SK-N-SH (cell line): ENCODE measurements at regions not wholly inside any gene's neighbourhood (a gene's known extent, or its start where the extent isn't known, plus 50 kb on each side); places are given as distances from the start of the nearest gene placed in this dataset.

Source experiments
- CTCF ChIA-PET: fragments of 300-600, 350-600 bp; formaldehyde crosslinking; extraction: SDS; loops from one replicate; lab custom pipeline; 2021; lab: Yijun Ruan, JAX
- POLR2A ChIA-PET: fragments of 350-600 bp; sonication (Branson Sonifier 250); formaldehyde crosslinking; extraction: SDS; loops from one replicate; lab custom pipeline; 2020; ENCODE audit warnings: antibody characterized with exemption, inconsistent platforms; lab: Yijun Ruan, JAX
- DNase-seq: peaks from one replicate; pipeline ENCODE4 v3.0.0; 2012
- H2AFZ ChIP-seq: fragments of 200-600 bp; sonication (generic); 2 replicates; pipeline ENCODE4 v1.8.1; 2016; ENCODE audit warnings: antibody characterized with exemption, mild to moderate bottlenecking, low read depth
- H3F3A ChIP-seq: fragments of 200-600 bp; sonication (generic); replicated peaks from 2 replicates; pipeline ENCODE3; 2016; ENCODE audit warnings: antibody characterized with exemption, mild to moderate bottlenecking; ENCODE audit not compliant: insufficient read depth
- H3K27ac ChIP-seq, 2 experiments: fragments of 200-500 bp in 1 of 2; fragments of 200-600 bp in 1 of 2; sonication (Bioruptor generic) in 1 of 2; sonication (generic), shearing (Covaris generic) in 1 of 2; 2 replicates each; pipeline versions ENCODE4 v1.5.1 to v1.6.1; 2014 to 2016; ENCODE audit warnings: low read depth in 2 of 2, inconsistent platforms in 1 of 2, low read length in 1 of 2, mild to moderate bottlenecking in 1 of 2, mixed read lengths in 1 of 2
- H3K27me3 ChIP-seq: fragments of 200-600 bp; sonication (generic), shearing (Covaris generic); 2 replicates; pipeline ENCODE4 v1.6.1; 2016; ENCODE audit warnings: mixed run types; ENCODE audit not compliant: insufficient read depth
- H3K36me3 ChIP-seq, 2 experiments: fragments of 200-500 bp in 1 of 2; fragments of 200-600 bp in 1 of 2; sonication (Bioruptor generic) in 1 of 2; sonication (generic) in 1 of 2; replicated peaks in 1 of 2; 2 replicates each; pipeline versions ENCODE3 to v1.5.1; 2014 to 2016; ENCODE audit warnings: low read length in 1 of 2, mild to moderate bottlenecking in 1 of 2; ENCODE audit not compliant: insufficient read depth in 2 of 2, control insufficient read depth in 1 of 2
- H3K4me1 ChIP-seq, 2 experiments: fragments of 200-500 bp in 1 of 2; fragments of 200-600 bp in 1 of 2; sonication (Bioruptor generic) in 1 of 2; sonication (generic), shearing (Covaris generic) in 1 of 2; 2 replicates each; pipeline versions ENCODE4 v1.5.1 to v1.6.1; 2014 to 2016; ENCODE audit warnings: low read depth in 1 of 2, low read length in 1 of 2, mixed run types in 1 of 2; ENCODE audit not compliant: insufficient read depth in 2 of 2, control insufficient read depth in 1 of 2
- H3K4me2 ChIP-seq: fragments of 200-600 bp; sonication (generic), shearing (Covaris generic); 2 replicates; pipeline ENCODE4 v1.6.1; 2017; ENCODE audit warnings: mixed run types
- H3K4me3 ChIP-seq, 2 experiments: fragments of 200-500 bp in 1 of 2; fragments of 200-600 bp in 1 of 2; sonication (Bioruptor generic) in 1 of 2; sonication (generic), shearing (Covaris generic) in 1 of 2; 2 replicates each; pipeline versions ENCODE4 v1.5.1 to v1.8.1; 2014 to 2016; ENCODE audit warnings: low read depth in 2 of 2, inconsistent platforms in 1 of 2, low read length in 1 of 2, mild to moderate bottlenecking in 1 of 2, mixed read lengths in 1 of 2, moderate library complexity in 1 of 2
- H3K79me2 ChIP-seq: fragments of 200-600 bp; sonication (generic); 2 replicates; pipeline ENCODE4 v1.8.1; 2017; ENCODE audit warnings: mild to moderate bottlenecking; ENCODE audit not compliant: insufficient read depth
- H3K9ac ChIP-seq: fragments of 200-600 bp; sonication (generic); 2 replicates; pipeline ENCODE4 v1.6.1; 2017; ENCODE audit warnings: mixed run types
- H3K9me2 ChIP-seq: fragments of 200-600 bp; sonication (generic); 2 replicates; pipeline ENCODE4 v1.6.1; 2017; ENCODE audit warnings: mixed run types
- H3K9me3 ChIP-seq: fragments of 200-600 bp; sonication (generic); 2 replicates; pipeline ENCODE4 v1.6.1; 2017; ENCODE audit warnings: mixed run types, mild to moderate bottlenecking, moderate library complexity
- H4K20me1 ChIP-seq: fragments of 200-600 bp; sonication (generic); 2 replicates; pipeline ENCODE4 v1.6.1; 2017; ENCODE audit warnings: mild to moderate bottlenecking, mixed run types; ENCODE audit not compliant: insufficient read depth
- CHD2 ChIP-seq: fragments of 150-350 bp; IDR thresholded peaks from 2 replicates; pipeline ENCODE4 v1.6.1; 2018; ENCODE audit warnings: low read length; ENCODE audit not compliant: partially characterized antibody
- EZH2phosphoT487 ChIP-seq: fragments of 200-600 bp; sonication (generic); IDR thresholded peaks from 2 replicates; pipeline ENCODE4 v1.6.1; 2017; ENCODE audit warnings: low read depth, mixed run types, mild to moderate bottlenecking, antibody characterized with exemption, moderate library complexity, borderline replicate concordance
- FOXJ3 ChIP-seq: sonication (generic); formaldehyde crosslinking; IDR thresholded peaks from 2 replicates; pipeline ENCODE4 v1.5.1; 2020; ENCODE audit warnings: mild to moderate bottlenecking, missing genetic modification reagents
- FOXM1 ChIP-seq: IDR thresholded peaks from 2 replicates; pipeline ENCODE4 v1.4.0; 2012; ENCODE audit warnings: low read depth, mild to moderate bottlenecking
- GABPA ChIP-seq: IDR thresholded peaks from 2 replicates; pipeline ENCODE4 v1.4.0; 2012; ENCODE audit warnings: low read depth, mild to moderate bottlenecking
- GATA2 ChIP-seq: sonication (generic); formaldehyde crosslinking; IDR thresholded peaks from 2 replicates; pipeline ENCODE4 v1.5.0; 2020; ENCODE audit warnings: mild to moderate bottlenecking, missing genetic modification reagents
- MXI1 ChIP-seq: IDR thresholded peaks from 2 replicates; pipeline ENCODE4 v1.6.1; 2012; ENCODE audit warnings: mild to moderate bottlenecking, low read depth, low read length, improper control_type of control experiment
- NFIC ChIP-seq: IDR thresholded peaks from 2 replicates; pipeline ENCODE4 v1.4.0; 2012; ENCODE audit warnings: borderline replicate concordance
- RAD21 ChIP-seq: IDR thresholded peaks from 2 replicates; pipeline ENCODE4 v1.6.1; 2012; ENCODE audit warnings: mild to moderate bottlenecking, low read length
- RFX5 ChIP-seq: IDR thresholded peaks from 2 replicates; pipeline ENCODE4 v1.6.1; 2012; ENCODE audit warnings: mild to moderate bottlenecking, improper control_type of control experiment, low read length
- SIN3A ChIP-seq: IDR thresholded peaks from 2 replicates; pipeline ENCODE4 v1.6.1; 2012; ENCODE audit warnings: low read depth, mild to moderate bottlenecking, low read length, moderate library complexity, borderline replicate concordance
- SMC3 ChIP-seq: IDR thresholded peaks from 2 replicates; pipeline ENCODE4 v1.6.1; 2012; ENCODE audit warnings: low read depth, low read length, improper control_type of control experiment
- TAF1 ChIP-seq: IDR thresholded peaks from 2 replicates; pipeline ENCODE4 v1.6.1; 2012; ENCODE audit warnings: low read depth, mild to moderate bottlenecking, low read length, moderate library complexity, borderline replicate concordance
- TEAD4 ChIP-seq: IDR thresholded peaks from 2 replicates; pipeline ENCODE4 v1.4.0; 2012; ENCODE audit warnings: mild to moderate bottlenecking, borderline replicate concordance; ENCODE audit not compliant: insufficient read depth
- YY1 ChIP-seq: IDR thresholded peaks from 2 replicates; pipeline ENCODE4 v1.4.0; 2012; ENCODE audit warnings: low read depth, mild to moderate bottlenecking
- WGBS: methylation state at CpG from one replicate; pipeline ENCODE4 v1.1.6; 2017; ENCODE audit warnings: low lambda C conversion rate; 5-methylcytosine and 5-hydroxymethylcytosine counted together
- TF ChIP-seq, protein P1 (sequence below): IDR thresholded peaks from 2 replicates; pipeline ENCODE4 v1.4.0; 2012; ENCODE audit warnings: low read depth, borderline replicate concordance
- TF ChIP-seq, protein P2 (sequence below): IDR thresholded peaks from 2 replicates; pipeline ENCODE4; 2012
- TF ChIP-seq, protein P3 (sequence below): fragments of 200-600 bp; sonication (generic); IDR thresholded peaks from 2 replicates; pipeline ENCODE4 v1.6.1; 2017; ENCODE audit warnings: antibody characterized with exemption, mild to moderate bottlenecking, moderate library complexity

DNA sequence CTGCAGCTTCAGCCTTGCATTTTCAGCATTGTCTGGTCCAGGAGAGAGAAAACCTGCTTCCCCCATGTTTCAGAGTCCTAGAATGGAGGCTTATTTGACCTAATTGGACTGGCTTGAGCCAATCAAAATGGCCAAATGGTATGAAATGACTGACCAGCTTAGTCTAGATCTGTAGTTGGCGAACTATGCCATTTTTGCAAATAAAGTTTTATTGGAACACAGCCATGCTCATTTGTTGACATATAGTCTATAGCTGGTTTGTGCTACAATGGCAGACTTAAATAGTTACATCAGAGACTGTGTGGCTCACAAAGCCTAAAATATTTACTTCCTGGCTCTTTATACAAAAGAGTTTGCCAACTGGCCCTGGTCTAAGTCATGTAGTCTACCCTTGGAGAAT lies 180.8 kb downstream of the HS3ST3B1 start:
- Histone ChIP-seq H3K9me3 (no peaks in the 10 kb centered on the region), H3K9ac (no peak overlapping the region), H3K4me3 (no peak overlapping the region), H3K27me3 (peaks cover 4% of the 10 kb centered on the region; the same call in 1 of the 2 replicates), H3K36me3 (no peaks in the 10 kb centered on the region), H3K9me2 (no peaks in the 10 kb centered on the region), H3K27ac (no peak overlapping the region), H3K79me2 (no peaks in the 10 kb centered on the region), H3K4me2 (no peak overlapping the region), H3F3A (no peaks in the 10 kb centered on the region), H3K4me1 (no peaks in the 10 kb centered on the region), H2AFZ (no peak overlapping the region), H4K20me1 (no peaks in the 10 kb centered on the region)
- no peak for DNase-seq
- ChIA-PET POLR2A (no interaction called here), CTCF (no interaction called here)
- 14% methylated on average over 1 of the region's 1 CpG for WGBS
- TF ChIP-seq, protein P1, sequence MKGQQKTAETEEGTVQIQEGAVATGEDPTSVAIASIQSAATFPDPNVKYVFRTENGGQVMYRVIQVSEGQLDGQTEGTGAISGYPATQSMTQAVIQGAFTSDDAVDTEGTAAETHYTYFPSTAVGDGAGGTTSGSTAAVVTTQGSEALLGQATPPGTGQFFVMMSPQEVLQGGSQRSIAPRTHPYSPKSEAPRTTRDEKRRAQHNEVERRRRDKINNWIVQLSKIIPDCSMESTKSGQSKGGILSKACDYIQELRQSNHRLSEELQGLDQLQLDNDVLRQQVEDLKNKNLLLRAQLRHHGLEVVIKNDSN: no peak
- TF ChIP-seq NFIC: no peak
- TF ChIP-seq RAD21: no peak
- TF ChIP-seq, protein P2, sequence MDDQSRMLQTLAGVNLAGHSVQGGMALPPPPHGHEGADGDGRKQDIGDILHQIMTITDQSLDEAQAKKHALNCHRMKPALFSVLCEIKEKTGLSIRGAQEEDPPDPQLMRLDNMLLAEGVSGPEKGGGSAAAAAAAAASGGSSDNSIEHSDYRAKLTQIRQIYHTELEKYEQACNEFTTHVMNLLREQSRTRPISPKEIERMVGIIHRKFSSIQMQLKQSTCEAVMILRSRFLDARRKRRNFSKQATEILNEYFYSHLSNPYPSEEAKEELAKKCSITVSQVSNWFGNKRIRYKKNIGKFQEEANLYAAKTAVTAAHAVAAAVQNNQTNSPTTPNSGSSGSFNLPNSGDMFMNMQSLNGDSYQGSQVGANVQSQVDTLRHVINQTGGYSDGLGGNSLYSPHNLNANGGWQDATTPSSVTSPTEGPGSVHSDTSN: no peak
- no peak for TF ChIP-seq GATA2

DNA sequence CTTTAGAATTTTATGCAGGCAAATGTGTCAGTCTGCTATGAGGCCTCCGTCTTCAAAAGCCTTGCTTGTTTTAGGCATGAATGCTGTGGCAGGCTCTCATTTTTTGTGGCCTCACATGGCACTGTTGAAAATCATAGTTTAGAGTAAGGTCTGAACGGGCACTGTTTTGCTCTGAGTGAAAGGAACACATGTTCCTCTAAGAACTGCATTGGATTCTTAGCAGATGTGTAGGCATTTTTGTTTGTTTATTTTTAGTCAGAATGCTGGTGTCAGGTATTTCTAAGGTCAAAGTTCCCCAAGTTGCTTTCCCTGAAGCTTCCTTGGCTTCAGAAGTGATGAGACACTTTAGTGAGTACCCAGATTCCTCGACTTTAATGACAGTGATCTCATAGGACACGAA lies 173.7 kb downstream of the HS3ST3B1 start:
- 6% methylated on average over 4 of the region's 4 CpGs for WGBS
- Histone ChIP-seq H3K4me2 (no peak overlapping the region), H3F3A (no peaks in the 10 kb centered on the region), H3K9me2 (no peaks in the 10 kb centered on the region), H3K36me3 (no peaks in the 10 kb centered on the region), H3K27ac (no peak overlapping the region), H3K9me3 (no peaks in the 10 kb centered on the region), H3K27me3 (peaks cover 4% of the 10 kb centered on the region; the same call in 1 of the 2 replicates), H3K4me3 (no peak overlapping the region), H3K9ac (no peak overlapping the region), H3K79me2 (no peaks in the 10 kb centered on the region), H4K20me1 (no peaks in the 10 kb centered on the region), H3K4me1 (no peaks in the 10 kb centered on the region), H2AFZ (no peak overlapping the region)
- POLR2A ChIA-PET: no interaction called here
- DNase-seq: no peak
- CTCF ChIA-PET: no interaction called here
- TF ChIP-seq RFX5 (no peak), MXI1 (no peak), EZH2phosphoT487 (no peak), SIN3A (no peak)

DNA sequence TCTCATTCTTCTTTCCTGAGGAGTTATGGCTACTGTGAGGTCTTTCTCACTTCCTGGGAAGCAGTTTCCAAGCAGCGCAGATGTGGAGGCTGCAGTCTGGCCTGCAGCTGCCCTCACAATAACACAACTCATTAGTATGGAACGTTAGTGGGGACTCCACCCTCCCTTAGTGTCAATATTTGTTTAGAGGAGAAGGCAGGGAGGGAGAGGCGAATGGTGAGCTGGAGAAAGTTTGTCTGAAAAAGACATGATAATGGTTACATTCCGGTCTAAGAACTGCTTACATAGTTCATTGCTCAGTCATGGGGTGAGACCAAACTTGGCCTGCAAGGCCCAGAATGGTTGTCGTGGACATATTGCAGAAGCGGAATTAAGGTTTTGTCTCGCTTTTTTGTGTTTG lies 170.2 kb downstream of the HS3ST3B1 start:
- H3K4me2 ChIP-seq: no peak overlapping the region
- ChIA-PET CTCF (no interaction called here), POLR2A (no interaction called here)
- 2% methylated on average over 7 of the region's 7 CpGs for WGBS
- no peaks in the 10 kb centered on the region for H4K20me1 ChIP-seq
- H3K9me3 ChIP-seq: no peaks in the 10 kb centered on the region
- no peak for DNase-seq
- H3K27ac ChIP-seq: no peak overlapping the region
- H3K9me2 ChIP-seq: no peaks in the 10 kb centered on the region
- H3K79me2 ChIP-seq: no peaks in the 10 kb centered on the region
- TF ChIP-seq TAF1 (no peak), FOXJ3 (no peak), SMC3 (no peak), YY1 (no peak), GABPA (no peak), RAD21 (no peak), TEAD4 (no peak), MXI1 (no peak), FOXM1 (no peak), CHD2 (no peak)
- TF ChIP-seq, protein P3, sequence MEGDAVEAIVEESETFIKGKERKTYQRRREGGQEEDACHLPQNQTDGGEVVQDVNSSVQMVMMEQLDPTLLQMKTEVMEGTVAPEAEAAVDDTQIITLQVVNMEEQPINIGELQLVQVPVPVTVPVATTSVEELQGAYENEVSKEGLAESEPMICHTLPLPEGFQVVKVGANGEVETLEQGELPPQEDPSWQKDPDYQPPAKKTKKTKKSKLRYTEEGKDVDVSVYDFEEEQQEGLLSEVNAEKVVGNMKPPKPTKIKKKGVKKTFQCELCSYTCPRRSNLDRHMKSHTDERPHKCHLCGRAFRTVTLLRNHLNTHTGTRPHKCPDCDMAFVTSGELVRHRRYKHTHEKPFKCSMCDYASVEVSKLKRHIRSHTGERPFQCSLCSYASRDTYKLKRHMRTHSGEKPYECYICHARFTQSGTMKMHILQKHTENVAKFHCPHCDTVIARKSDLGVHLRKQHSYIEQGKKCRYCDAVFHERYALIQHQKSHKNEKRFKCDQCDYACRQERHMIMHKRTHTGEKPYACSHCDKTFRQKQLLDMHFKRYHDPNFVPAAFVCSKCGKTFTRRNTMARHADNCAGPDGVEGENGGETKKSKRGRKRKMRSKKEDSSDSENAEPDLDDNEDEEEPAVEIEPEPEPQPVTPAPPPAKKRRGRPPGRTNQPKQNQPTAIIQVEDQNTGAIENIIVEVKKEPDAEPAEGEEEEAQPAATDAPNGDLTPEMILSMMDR: no peak
- no peaks in the 10 kb centered on the region for H3K4me1 ChIP-seq
- no peak overlapping the region for H3K9ac ChIP-seq
- H2AFZ ChIP-seq: no peak overlapping the region
- H3F3A ChIP-seq: no peaks in the 10 kb centered on the region
- H3K4me3 ChIP-seq: no peak overlapping the region
- no peaks in the 10 kb centered on the region for H3K36me3 ChIP-seq
- H3K27me3 ChIP-seq: no peaks in the 10 kb centered on the region
